ENCODE measurements at regions not wholly inside any gene's neighbourhood (a gene's known extent, or its start where the extent isn't known, plus 50 kb on each side); places are given as distances from the start of the nearest gene placed in this dataset.

GRCh38 chr7:41621953-41622831, 80.7 kb downstream of the INHBA start:
- no peak for DNase-seq (ENCODE audit: low read depth)
- no peak for TF ChIP-seq MYC (IDR thresholded peaks at IDR 0.05; ENCODE audit: low read depth, low read length)
- TF ChIP-seq CTCF (IDR thresholded peaks at IDR 0.05; ENCODE audit: low read depth, low read length): no peak
- no peak for TF ChIP-seq MAX (IDR thresholded peaks at IDR 0.05; ENCODE audit: low read depth, low read length)
- no peak for TF ChIP-seq POLR2A (IDR thresholded peaks at IDR 0.05; ENCODE audit: extremely low read depth, insufficient read length)
- no peak overlapping the region for H3K4me3 ChIP-seq (ENCODE audit: low read depth, low read length)

GRCh38 chr7:41617987-41618386, 84.9 kb downstream of the INHBA start:
- TF ChIP-seq MAX (IDR thresholded peaks at IDR 0.05; ENCODE audit: low read depth, low read length): no peak
- no peak for TF ChIP-seq POLR2A (IDR thresholded peaks at IDR 0.05; ENCODE audit: extremely low read depth, insufficient read length)
- TF ChIP-seq MYC (IDR thresholded peaks at IDR 0.05; ENCODE audit: low read depth, low read length): no peak
- TF ChIP-seq CTCF (IDR thresholded peaks at IDR 0.05; ENCODE audit: low read depth, low read length): no peak
- no peak overlapping the region for H3K4me3 ChIP-seq (ENCODE audit: low read depth, low read length)
- DNase-seq (ENCODE audit: low read depth): no peak

GRCh38 chr7:41612798-41613197, 90.1 kb downstream of the INHBA start:
- no peak for DNase-seq (ENCODE audit: low read depth)
- no peak for TF ChIP-seq CTCF (IDR thresholded peaks at IDR 0.05; ENCODE audit: low read depth, low read length)
- TF ChIP-seq MAX (IDR thresholded peaks at IDR 0.05; ENCODE audit: low read depth, low read length): no peak
- TF ChIP-seq MYC (IDR thresholded peaks at IDR 0.05; ENCODE audit: low read depth, low read length): no peak
- TF ChIP-seq POLR2A (IDR thresholded peaks at IDR 0.05; ENCODE audit: extremely low read depth, insufficient read length): no peak
- H3K4me3 ChIP-seq (ENCODE audit: low read depth, low read length): no peak overlapping the region

GRCh38 chr7:41612386-41612785, 90.5 kb downstream of the INHBA start:
- no peak for DNase-seq (ENCODE audit: low read depth)
- H3K4me3 ChIP-seq (ENCODE audit: low read depth, low read length): no peak overlapping the region
- TF ChIP-seq CTCF (IDR thresholded peaks at IDR 0.05; ENCODE audit: low read depth, low read length) (no peak), POLR2A (IDR thresholded peaks at IDR 0.05; ENCODE audit: extremely low read depth, insufficient read length) (no peak), MYC (IDR thresholded peaks at IDR 0.05; ENCODE audit: low read depth, low read length) (no peak), MAX (IDR thresholded peaks at IDR 0.05; ENCODE audit: low read depth, low read length) (no peak)

GRCh38 chr7:41608447-41608846, 94.4 kb downstream of the INHBA start:
- no peak overlapping the region for H3K4me3 ChIP-seq (ENCODE audit: low read depth, low read length)
- no peak for TF ChIP-seq MYC (IDR thresholded peaks at IDR 0.05; ENCODE audit: low read depth, low read length)
- no peak for TF ChIP-seq CTCF (IDR thresholded peaks at IDR 0.05; ENCODE audit: low read depth, low read length)
- DNase-seq (ENCODE audit: low read depth): no peak
